GM12878 (cell line): ENCODE measurements at regions not wholly inside any gene's neighbourhood (a gene's known extent, or its start where the extent isn't known, plus 50 kb on each side); places are given as distances from the start of the nearest gene placed in this dataset.

Experiments
- ATAC-seq: fragments of 200-7000 bp; cut with Tn5 transposase; 3 replicates; pipeline ENCODE4 v1.9.1; 2020; ENCODE audit warnings: mild to moderate bottlenecking, moderate library complexity
- BruUV-seq: library from RNA; stranded (reverse); fragments of 400-500 nt; replicated peaks from 2 replicates; lab custom pipeline; 2021; lab: Mats Ljungman, UMichigan
- CTCF ChIA-PET: fragments of 300-600 bp; sonication (Branson Sonifier 250); formaldehyde crosslinking; extraction: SDS; loops from one replicate; lab custom pipeline; 2021; ENCODE audit warnings: inconsistent platforms; lab: Yijun Ruan, JAX
- POLR2A ChIA-PET: fragments of 350-600 bp; formaldehyde crosslinking; extraction: SDS; loops from one replicate; lab custom pipeline; 2021; ENCODE audit warnings: inconsistent platforms; lab: Charles Lee
- RAD21 ChIA-PET: fragments of 300-600 bp; sonication (Branson Sonifier 250); formaldehyde crosslinking; loops from one replicate; lab custom pipeline; 2023; ENCODE audit warnings: antibody characterized with exemption; ENCODE audit not compliant: unreplicated experiment; lab: Charles Lee
- SMC1A ChIA-PET: fragments of 300-600 bp; sonication (Branson Sonifier 250); formaldehyde crosslinking; loops from one replicate; lab custom pipeline; 2023; ENCODE audit not compliant: unreplicated experiment, uncharacterized antibody; lab: Charles Lee
- DNase-seq: peaks from one replicate; pipeline ENCODE4 v3.0.0-alpha.2; 2011; ENCODE audit warnings: low read depth, low spot score
- FAIRE-seq: peaks from 3 replicates; lab custom pipeline; 2011; peaks lifted over from hg19 to GRCh38; lab: Jason Lieb, UNC
- H2AFZ ChIP-seq: 2 replicates; pipeline ENCODE4 v1.6.0; 2011; ENCODE audit warnings: low read depth, low read length, control low read depth; ENCODE audit not compliant: control insufficient read depth
- H3K27ac ChIP-seq: 2 replicates; pipeline ENCODE4 v1.5.1; 2011; ENCODE audit warnings: control low read depth; ENCODE audit not compliant: control insufficient read depth, insufficient read depth
- H3K27me3 ChIP-seq, 2 experiments: replicated peaks in 1 of 2; 2 replicates each; pipeline versions ENCODE4 v1.6.0 to v1.6.1; 2011; ENCODE audit warnings: low read length in 1 of 2; ENCODE audit not compliant: control insufficient read depth in 2 of 2, insufficient read depth in 2 of 2
- H3K36me3 ChIP-seq, 2 experiments: 2 replicates each; pipeline ENCODE4 v1.5.1; 2011; ENCODE audit warnings: low read length in 1 of 2; ENCODE audit not compliant: control insufficient read depth in 2 of 2, insufficient read depth in 2 of 2
- H3K4me1 ChIP-seq: 2 replicates; pipeline ENCODE4 v1.6.1; 2011; ENCODE audit warnings: mild to moderate bottlenecking, low read length, moderate library complexity, mixed read lengths; ENCODE audit not compliant: control insufficient read depth, insufficient read depth
- H3K4me2 ChIP-seq: 2 replicates; pipeline ENCODE4 v1.6.0; 2011; ENCODE audit warnings: control low read depth; ENCODE audit not compliant: control insufficient read depth, insufficient read depth
- H3K4me3 ChIP-seq: fragments of 200-600 bp; sonication (generic); 2 replicates; pipeline ENCODE4 v1.5.1; 2016
- H3K79me2 ChIP-seq: 2 replicates; pipeline ENCODE4 v1.6.0; 2011; ENCODE audit warnings: low read length; ENCODE audit not compliant: control insufficient read depth, insufficient read depth
- H3K9ac ChIP-seq: 2 replicates; pipeline ENCODE4 v1.8.0; 2011; ENCODE audit warnings: low read length, control low read depth, mixed read lengths; ENCODE audit not compliant: control insufficient read depth, insufficient read depth
- H3K9me3 ChIP-seq: replicated peaks from 3 replicates; pipeline ENCODE4 v1.5.1; 2011; ENCODE audit warnings: mild to moderate bottlenecking, low read length; ENCODE audit not compliant: control insufficient read depth, insufficient read depth
- H4K20me1 ChIP-seq: 2 replicates; pipeline ENCODE4 v1.6.0; 2011; ENCODE audit not compliant: control insufficient read depth, insufficient read depth
- BCL3 ChIP-seq: IDR thresholded peaks from 2 replicates; pipeline ENCODE4 v1.6.1; 2011; ENCODE audit warnings: borderline replicate concordance, low read depth, mild to moderate bottlenecking, moderate library complexity, low read length; ENCODE audit not compliant: insufficient read depth, poor library complexity, severe bottlenecking
- DPF2 ChIP-seq: fragments of 450-650 bp; IDR thresholded peaks from 2 replicates; pipeline ENCODE4 v1.6.1; 2017; ENCODE audit warnings: mild to moderate bottlenecking
- E2F8 ChIP-seq: fragments of 450-650 bp; IDR thresholded peaks from 2 replicates; pipeline ENCODE4 v1.6.1; 2018; ENCODE audit warnings: mild to moderate bottlenecking, low read depth, moderate library complexity; ENCODE audit not compliant: partially characterized antibody
- IRF4 ChIP-seq: IDR thresholded peaks from 2 replicates; pipeline ENCODE4 v1.6.1; 2011; ENCODE audit warnings: low read depth, low read length
- MEF2A ChIP-seq: IDR thresholded peaks from 2 replicates; pipeline ENCODE4 v1.6.1; 2011; ENCODE audit warnings: low read depth, mild to moderate bottlenecking, low read length, moderate library complexity; ENCODE audit not compliant: insufficient read depth
- MYC ChIP-seq: IDR thresholded peaks from 2 replicates; pipeline ENCODE4 v1.6.1; 2011; ENCODE audit warnings: mild to moderate bottlenecking, low read length, moderate library complexity, inconsistent platforms; ENCODE audit not compliant: insufficient read depth, insufficient replicate concordance, insufficient read length, severe bottlenecking
- RAD51 ChIP-seq: fragments of 450-650 bp; IDR thresholded peaks from 2 replicates; pipeline ENCODE4 v1.6.1; 2016; ENCODE audit warnings: moderate library complexity, mild to moderate bottlenecking, inconsistent platforms
- RUNX3 ChIP-seq: IDR thresholded peaks from 2 replicates; pipeline ENCODE4 v1.6.1; 2012; ENCODE audit warnings: low read length, inconsistent platforms
- SP1 ChIP-seq: IDR thresholded peaks from one replicate; pipeline ENCODE4 v1.6.1; 2011; ENCODE audit warnings: low read depth, low read length
- ZNF622 ChIP-seq: fragments of 450-650 bp; IDR thresholded peaks from 2 replicates; pipeline ENCODE4 v1.6.1; 2017; ENCODE audit warnings: mild to moderate bottlenecking, inconsistent platforms
- WGBS: methylation state at CpG from one replicate; pipeline ENCODE4 v1.1.6; 2016; ENCODE audit warnings: low lambda C conversion rate; ENCODE audit not compliant: insufficient replicate concordance, insufficient coverage; ENCODE audit errors: missing lambda C conversion rate; 5-methylcytosine and 5-hydroxymethylcytosine counted together
- in situ Hi-C: fragments of 300-500 bp; cut with MboI; formaldehyde crosslinking; loops from 9 replicates; pipeline ENCODE4 v1.14.3; 2018; ENCODE audit warnings: mixed read lengths
- intact Hi-C: fragments of 100-400 bp; cut with micrococcal nuclease; formaldehyde crosslinking; loops from one replicate; pipeline ENCODE4 v1.14.2; 2022; ENCODE audit not compliant: unreplicated experiment
- TF ChIP-seq, protein P1 (sequence below): fragments of 150-350 bp; IDR thresholded peaks from 2 replicates; pipeline ENCODE4 v1.6.1; 2014; ENCODE audit warnings: mild to moderate bottlenecking, low read depth, low read length
- TF ChIP-seq, protein P2 (sequence below): fragments of 450-650 bp; formaldehyde crosslinking; IDR thresholded peaks from 2 replicates; pipeline ENCODE4 v1.4.0; 2022; ENCODE audit warnings: mild to moderate bottlenecking, moderate library complexity
- TF ChIP-seq, protein P3 (sequence below): fragments of 450-650 bp; IDR thresholded peaks from 2 replicates; pipeline ENCODE4 v1.6.1; 2018; ENCODE audit warnings: borderline replicate concordance, mild to moderate bottlenecking; ENCODE audit not compliant: partially characterized antibody

DNA sequence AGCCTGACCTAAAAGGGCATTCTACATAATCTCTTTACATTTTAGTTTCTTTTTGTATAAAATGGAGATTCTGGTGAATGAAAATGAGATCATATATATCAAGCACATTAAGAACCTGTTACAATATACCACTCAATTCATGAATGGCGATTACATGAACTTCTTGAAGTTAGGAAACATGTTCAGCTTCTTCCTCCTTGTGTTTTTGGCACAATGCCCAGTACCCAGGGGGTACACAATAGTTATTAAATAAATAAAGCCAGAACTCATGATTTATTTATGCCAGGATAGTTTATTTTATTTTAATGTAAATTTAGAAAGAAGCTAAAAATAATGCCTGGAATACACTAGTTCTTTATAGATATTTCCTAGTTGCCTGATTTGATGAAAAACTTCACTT, 186.0 kb upstream of the PTGFR start:
- no peaks in the 10 kb centered on the region for H3K27me3 ChIP-seq
- H3K27ac ChIP-seq: no peak overlapping the region
- no peak overlapping the region for H2AFZ ChIP-seq
- no peaks in the 10 kb centered on the region for H3K79me2 ChIP-seq
- ChIA-PET CTCF (interaction anchor here (1.1 to 1.5 kb wide), 2 partner anchors 8 to 29 kb away, joined by 3 read pairs; no protein-coding TSS in a partner anchor), RAD21 (no interaction called here), SMC1A (interaction anchor here (1.1 kb wide), 1 partner anchor 112 kb away, joined by 3 read pairs; no protein-coding TSS in a partner anchor), POLR2A (no interaction called here)
- H3K4me3 ChIP-seq: no peak overlapping the region
- intact Hi-C loops: no loop called here
- DNase-seq (no peak), ATAC-seq (no peak), FAIRE-seq (no peak)
- H3K9me3 ChIP-seq: no peaks in the 10 kb centered on the region
- no peak overlapping the region for H3K4me2 ChIP-seq
- WGBS: 0% methylated on average over 1 of the region's 1 CpG
- in situ Hi-C loops: no loop called here
- no peaks in the 10 kb centered on the region for H4K20me1 ChIP-seq
- no TSS peak for BruUV-seq
- no peaks in the 10 kb centered on the region for H3K36me3 ChIP-seq
- H3K4me1 ChIP-seq: no peaks in the 10 kb centered on the region
- H3K9ac ChIP-seq: no peak overlapping the region
- TF ChIP-seq MEF2A (no peak), ZNF622 (no peak), RUNX3 (no peak), IRF4 (no peak), E2F8 (no peak), MYC (no peak), SP1 (no peak), BCL3 (no peak), DPF2 (no peak), RAD51 (no peak)
- TF ChIP-seq, protein P1, sequence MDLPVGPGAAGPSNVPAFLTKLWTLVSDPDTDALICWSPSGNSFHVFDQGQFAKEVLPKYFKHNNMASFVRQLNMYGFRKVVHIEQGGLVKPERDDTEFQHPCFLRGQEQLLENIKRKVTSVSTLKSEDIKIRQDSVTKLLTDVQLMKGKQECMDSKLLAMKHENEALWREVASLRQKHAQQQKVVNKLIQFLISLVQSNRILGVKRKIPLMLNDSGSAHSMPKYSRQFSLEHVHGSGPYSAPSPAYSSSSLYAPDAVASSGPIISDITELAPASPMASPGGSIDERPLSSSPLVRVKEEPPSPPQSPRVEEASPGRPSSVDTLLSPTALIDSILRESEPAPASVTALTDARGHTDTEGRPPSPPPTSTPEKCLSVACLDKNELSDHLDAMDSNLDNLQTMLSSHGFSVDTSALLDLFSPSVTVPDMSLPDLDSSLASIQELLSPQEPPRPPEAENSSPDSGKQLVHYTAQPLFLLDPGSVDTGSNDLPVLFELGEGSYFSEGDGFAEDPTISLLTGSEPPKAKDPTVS: no peak
- TF ChIP-seq, protein P2, sequence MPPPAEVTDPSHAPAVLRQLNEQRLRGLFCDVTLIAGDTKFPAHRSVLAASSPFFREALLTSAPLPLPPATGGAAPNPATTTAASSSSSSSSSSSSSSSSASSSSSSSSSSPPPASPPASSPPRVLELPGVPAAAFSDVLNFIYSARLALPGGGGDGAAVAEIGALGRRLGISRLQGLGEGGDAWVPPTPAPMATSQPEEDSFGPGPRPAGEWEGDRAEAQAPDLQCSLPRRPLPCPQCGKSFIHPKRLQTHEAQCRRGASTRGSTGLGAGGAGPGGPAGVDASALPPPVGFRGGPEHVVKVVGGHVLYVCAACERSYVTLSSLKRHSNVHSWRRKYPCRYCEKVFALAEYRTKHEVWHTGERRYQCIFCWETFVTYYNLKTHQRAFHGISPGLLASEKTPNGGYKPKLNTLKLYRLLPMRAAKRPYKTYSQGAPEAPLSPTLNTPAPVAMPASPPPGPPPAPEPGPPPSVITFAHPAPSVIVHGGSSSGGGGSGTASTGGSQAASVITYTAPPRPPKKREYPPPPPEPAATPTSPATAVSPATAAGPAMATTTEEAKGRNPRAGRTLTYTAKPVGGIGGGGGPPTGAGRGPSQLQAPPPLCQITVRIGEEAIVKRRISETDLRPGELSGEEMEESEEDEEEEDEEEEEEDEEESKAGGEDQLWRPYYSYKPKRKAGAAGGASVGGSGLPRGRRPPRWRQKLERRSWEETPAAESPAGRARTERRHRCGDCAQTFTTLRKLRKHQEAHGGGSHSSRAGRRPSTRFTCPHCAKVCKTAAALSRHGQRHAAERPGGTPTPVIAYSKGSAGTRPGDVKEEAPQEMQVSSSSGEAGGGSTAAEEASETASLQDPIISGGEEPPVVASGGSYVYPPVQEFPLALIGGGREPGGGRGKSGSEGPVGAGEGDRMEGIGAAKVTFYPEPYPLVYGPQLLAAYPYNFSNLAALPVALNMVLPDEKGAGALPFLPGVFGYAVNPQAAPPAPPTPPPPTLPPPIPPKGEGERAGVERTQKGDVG (CRISPR knock-in tag): no peak
- TF ChIP-seq, protein P3, sequence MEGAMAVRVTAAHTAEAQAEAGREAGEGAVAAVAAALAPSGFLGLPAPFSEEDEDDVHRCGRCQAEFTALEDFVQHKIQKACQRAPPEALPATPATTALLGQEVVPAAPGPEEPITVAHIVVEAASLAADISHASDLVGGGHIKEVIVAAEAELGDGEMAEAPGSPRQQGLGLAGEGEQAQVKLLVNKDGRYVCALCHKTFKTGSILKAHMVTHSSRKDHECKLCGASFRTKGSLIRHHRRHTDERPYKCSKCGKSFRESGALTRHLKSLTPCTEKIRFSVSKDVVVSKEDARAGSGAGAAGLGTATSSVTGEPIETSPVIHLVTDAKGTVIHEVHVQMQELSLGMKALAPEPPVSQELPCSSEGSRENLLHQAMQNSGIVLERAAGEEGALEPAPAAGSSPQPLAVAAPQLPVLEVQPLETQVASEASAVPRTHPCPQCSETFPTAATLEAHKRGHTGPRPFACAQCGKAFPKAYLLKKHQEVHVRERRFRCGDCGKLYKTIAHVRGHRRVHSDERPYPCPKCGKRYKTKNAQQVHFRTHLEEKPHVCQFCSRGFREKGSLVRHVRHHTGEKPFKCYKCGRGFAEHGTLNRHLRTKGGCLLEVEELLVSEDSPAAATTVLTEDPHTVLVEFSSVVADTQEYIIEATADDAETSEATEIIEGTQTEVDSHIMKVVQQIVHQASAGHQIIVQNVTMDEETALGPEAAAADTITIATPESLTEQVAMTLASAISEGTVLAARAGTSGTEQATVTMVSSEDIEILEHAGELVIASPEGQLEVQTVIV: no peak
